ENCODE measurements at regions not wholly inside any gene's neighbourhood (a gene's known extent, or its start where the extent isn't known, plus 50 kb on each side); places are given as distances from the start of the nearest gene placed in this dataset.
"Not testable (repeated sequence)": the region's sequence is repeated elsewhere in the genome, so short reads cannot be mapped to it uniquely, and the experiment has no call there.

GRCh38 chr18:43341014-43341413 lies 63.7 kb upstream of the SYT4 start:
- DNase-seq (ENCODE audit: extremely low read depth in 1 of 11, low read depth in 9 of 11, low spot score in 4 of 11): no peak

DNA sequence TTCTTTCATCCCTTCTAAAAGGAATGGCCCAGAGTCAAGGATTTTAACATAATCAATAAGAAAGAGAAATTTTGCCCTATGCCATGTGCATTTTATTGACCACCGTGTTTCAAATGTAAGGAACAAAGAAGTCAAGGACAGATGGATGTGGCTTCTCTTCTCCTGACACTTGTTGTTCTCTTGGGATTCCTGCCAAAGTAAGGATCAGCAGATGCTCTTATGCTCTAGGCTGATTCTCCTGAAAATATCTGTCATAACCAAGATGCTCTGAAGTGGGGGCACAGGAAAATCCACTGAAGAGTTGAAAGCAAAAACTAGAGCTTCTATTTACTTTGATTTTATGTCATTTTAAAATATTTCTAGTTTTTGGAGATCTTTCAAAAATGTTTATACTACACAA lies 72.9 kb upstream of the SYT4 start:
- DNase-seq (ENCODE audit: extremely low read depth in 1 of 11, low read depth in 9 of 11, low spot score in 4 of 11): no peak

GRCh38 chr18:43364535-43364934 lies 87.2 kb upstream of the SYT4 start:
- DNase-seq (ENCODE audit: extremely low read depth in 1 of 11, low read depth in 9 of 11, low spot score in 4 of 11): no peak

DNA sequence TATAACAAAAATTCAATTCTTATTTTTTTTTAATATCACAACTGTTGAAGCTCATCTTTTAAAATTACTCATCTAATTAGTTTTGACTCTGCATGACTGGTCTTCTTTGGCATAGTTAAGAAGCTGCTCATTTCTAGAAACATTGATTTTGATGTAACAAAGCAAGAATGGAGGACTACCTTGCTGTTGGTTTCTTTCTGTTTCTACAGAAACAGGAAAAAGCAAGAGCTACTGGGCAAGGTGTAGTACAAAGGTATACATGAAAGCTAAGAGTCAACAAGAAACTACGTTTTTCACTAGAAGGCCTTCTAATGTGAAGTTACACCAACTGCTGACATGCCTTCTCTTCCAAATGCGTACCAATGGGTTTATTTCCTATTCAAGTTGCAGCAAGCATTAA lies 90.6 kb upstream of the SYT4 start:
- no peak for DNase-seq (ENCODE audit: extremely low read depth in 1 of 11, low read depth in 9 of 11, low spot score in 4 of 11)

DNA sequence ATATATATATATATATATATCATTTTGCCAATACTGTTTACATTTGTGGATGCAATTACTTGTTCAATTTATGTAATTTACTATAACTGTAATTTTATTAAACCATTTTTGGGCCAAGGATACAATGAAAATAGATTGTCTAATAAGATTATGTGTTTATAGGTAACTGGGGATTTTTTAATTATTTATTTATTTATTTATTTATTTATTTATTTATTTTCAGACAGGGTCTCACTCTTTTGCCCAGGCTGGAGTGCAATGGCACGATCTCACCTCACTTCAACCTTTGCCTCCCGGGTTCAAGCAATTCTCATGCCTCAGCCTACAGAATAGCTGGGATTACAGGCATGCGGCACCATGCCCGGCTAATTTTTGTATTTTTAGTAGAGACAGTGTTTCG lies 92.0 kb upstream of the SYT4 start:
- not testable (repeated sequence) for DNase-seq (ENCODE audit: extremely low read depth in 1 of 11, low read depth in 9 of 11, low spot score in 4 of 11)

DNA sequence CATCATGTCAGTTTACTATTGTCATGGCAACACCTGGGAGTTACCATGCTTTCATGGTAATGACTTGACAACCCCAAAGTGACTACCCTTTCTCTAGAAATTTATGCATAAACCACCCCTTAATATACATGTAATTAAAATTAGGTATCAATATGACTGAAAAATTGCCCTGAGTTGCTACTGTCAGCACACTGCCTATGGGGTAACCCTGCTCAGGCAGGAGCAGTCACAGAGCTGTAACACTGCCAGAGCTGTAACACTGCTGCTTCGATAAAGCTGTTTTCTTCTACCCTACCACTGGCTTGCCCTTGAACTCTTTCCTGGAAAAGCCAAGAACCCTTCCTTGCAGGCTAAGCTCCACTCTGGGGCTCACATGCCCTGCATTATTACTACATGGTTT lies 95.5 kb upstream of the SYT4 start:
- no peak for DNase-seq (ENCODE audit: extremely low read depth in 1 of 11, low read depth in 9 of 11, low spot score in 4 of 11)

GRCh38 chr18:43380104-43380672 lies 102.9 kb upstream of the SYT4 start:
- DNase-seq (ENCODE audit: extremely low read depth in 1 of 11, low read depth in 9 of 11, low spot score in 4 of 11): no peak

- DNase-seq (ENCODE audit: extremely low read depth in 1 of 11, low read depth in 9 of 11, low spot score in 4 of 11): no peak
Observed at GRCh38 chr18:43382641-43383403, 105.5 kb upstream of the SYT4 start.

GRCh38 chr18:43389163-43389562 lies 111.9 kb upstream of the SYT4 start:
- no peak for DNase-seq (ENCODE audit: extremely low read depth in 1 of 11, low read depth in 9 of 11, low spot score in 4 of 11)

DNA sequence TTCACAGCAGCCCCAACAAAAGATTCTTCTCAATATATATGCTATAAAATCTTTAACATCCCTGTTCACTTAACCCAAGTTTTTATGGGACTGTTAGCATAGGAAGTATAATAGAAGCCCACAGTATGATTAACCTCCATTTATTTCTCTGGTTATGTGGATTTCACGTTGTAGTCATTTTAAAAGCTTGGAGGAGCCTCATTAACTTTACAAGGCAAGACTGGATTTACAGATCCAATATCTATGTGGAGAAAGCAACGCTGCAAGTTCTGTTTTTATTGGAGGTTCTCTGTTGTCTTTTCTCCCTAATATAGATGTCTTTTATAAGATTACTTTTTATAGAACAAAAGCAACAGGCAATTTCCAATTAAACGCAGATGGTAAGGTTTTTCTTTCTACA lies 114.9 kb upstream of the SYT4 start:
- no peak for DNase-seq (ENCODE audit: extremely low read depth in 1 of 11, low read depth in 9 of 11, low spot score in 4 of 11)

DNA sequence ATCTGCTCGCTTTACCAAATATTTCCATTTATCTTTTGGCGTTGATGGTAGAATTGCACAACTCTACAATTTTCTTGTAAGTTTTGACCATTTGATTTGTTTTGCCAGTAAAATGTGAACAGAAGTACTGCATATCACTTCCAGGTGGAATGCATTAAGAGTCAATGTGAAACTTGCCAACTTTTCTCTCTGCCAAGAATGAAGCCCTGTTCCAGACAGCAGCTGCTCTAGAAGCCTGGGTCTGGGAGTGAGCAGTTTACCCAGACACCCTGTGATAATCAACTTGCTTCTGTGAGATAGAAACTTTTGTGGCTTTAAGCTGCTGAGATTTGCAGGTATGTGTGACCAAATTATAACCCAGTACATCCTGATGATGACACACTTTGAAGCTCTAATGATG lies 115.9 kb upstream of the SYT4 start:
- no peak for DNase-seq (ENCODE audit: extremely low read depth in 1 of 11, low read depth in 9 of 11, low spot score in 4 of 11)

- DNase-seq (ENCODE audit: extremely low read depth in 1 of 11, low read depth in 9 of 11, low spot score in 4 of 11): peak in 9 of 11 donors; percentile 6 to 36 (median 15)
Observed at GRCh38 chr18:43396266-43396665, 119.0 kb upstream of the SYT4 start.

- DNase-seq (ENCODE audit: extremely low read depth in 1 of 11, low read depth in 9 of 11, low spot score in 4 of 11): no peak
Observed at GRCh38 chr18:43398601-43399000, 121.3 kb upstream of the SYT4 start.

DNA sequence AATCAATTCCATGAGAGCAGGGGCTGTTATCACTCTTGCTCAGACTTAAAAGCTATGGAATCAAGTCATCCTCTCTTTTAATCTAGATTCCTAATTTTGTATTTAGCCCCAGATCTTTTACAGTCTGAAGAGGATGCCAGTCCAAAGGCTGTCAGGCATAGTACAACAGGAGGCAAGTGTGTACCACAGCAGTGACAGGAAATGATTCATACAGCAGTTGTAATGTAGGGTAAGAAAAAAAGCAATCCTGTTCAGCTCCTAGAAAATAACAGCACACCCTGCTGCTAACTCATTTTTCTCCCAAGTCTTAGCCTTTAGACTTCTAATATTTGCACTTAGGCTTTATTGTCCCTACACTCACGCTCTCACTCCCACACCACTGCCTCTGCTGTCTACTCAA lies 127.8 kb upstream of the SYT4 start:
- no peak for DNase-seq (ENCODE audit: extremely low read depth in 1 of 11, low read depth in 9 of 11, low spot score in 4 of 11)

DNA sequence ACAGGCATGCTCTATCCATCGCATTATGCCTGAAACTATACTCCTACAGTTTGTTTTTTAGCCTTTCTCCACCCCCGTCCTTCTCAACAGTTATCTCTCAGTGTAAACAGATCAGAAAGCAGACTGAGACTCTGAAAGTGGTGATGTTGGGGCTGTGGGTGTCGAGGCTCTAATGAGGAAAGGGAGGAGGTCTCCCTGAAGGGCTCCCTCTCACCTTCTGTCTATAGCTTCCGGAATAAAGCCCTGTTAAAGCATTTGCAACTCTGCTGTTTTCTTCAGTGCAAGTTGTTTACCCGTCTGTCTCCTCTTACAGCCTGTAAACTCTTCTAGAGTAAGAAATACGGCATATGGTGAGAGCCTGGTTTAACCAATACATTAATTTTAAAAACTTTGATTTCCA lies 136.7 kb upstream of the SYT4 start:
- DNase-seq (ENCODE audit: extremely low read depth in 1 of 11, low read depth in 9 of 11, low spot score in 4 of 11): no peak

- DNase-seq (ENCODE audit: extremely low read depth in 1 of 11, low read depth in 9 of 11, low spot score in 4 of 11): no peak
Observed at GRCh38 chr18:43420091-43420490, 142.8 kb upstream of the SYT4 start.

- no peak for DNase-seq (ENCODE audit: extremely low read depth in 1 of 11, low read depth in 9 of 11, low spot score in 4 of 11)
Observed at GRCh38 chr18:43420950-43421349, 143.7 kb upstream of the SYT4 start.

GRCh38 chr18:43422518-43422917 lies 145.2 kb upstream of the SYT4 start:
- peak in 5 of 11 donors; percentile 2 to 7 (median 4) for DNase-seq (ENCODE audit: extremely low read depth in 1 of 11, low read depth in 9 of 11, low spot score in 4 of 11)

DNA sequence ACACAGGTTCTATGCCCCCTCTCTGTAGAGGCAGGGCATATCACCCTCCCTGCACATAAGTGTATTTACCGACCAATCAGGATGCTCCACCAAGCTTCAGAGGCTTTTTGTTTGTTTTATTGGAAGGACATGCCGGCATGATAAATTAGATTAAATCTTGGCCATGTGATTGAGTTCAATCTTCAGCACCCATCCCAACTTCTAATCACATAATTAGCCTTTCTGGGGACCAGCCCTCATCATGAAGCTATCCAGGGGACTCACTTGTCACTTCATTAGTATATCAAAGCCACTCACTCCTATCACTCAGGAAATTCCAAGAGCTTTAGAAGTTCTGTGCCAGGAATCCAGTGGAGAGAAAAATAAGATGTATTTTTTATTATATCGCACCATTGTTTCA lies 158.6 kb upstream of the SYT4 start:
- no peak for DNase-seq (ENCODE audit: extremely low read depth in 1 of 11, low read depth in 9 of 11, low spot score in 4 of 11)

GRCh38 chr18:43442131-43442530 lies 164.8 kb upstream of the SYT4 start:
- DNase-seq (ENCODE audit: extremely low read depth in 1 of 11, low read depth in 9 of 11, low spot score in 4 of 11): no peak

- no peak for DNase-seq (ENCODE audit: extremely low read depth in 1 of 11, low read depth in 9 of 11, low spot score in 4 of 11)
Observed at GRCh38 chr18:43442571-43442970, 165.3 kb upstream of the SYT4 start.
